ENCODE measurements at regions not wholly inside any gene's neighbourhood (a gene's known extent, or its start where the extent isn't known, plus 50 kb on each side); places are given as distances from the start of the nearest gene placed in this dataset.
"Not testable (repeated sequence)": the region's sequence is repeated elsewhere in the genome, so short reads cannot be mapped to it uniquely, and the experiment has no call there.

- ChIA-PET CTCF (interaction anchor here (0.6 kb wide), 1 partner anchor 61 kb away, joined by 7 read pairs; no protein-coding TSS in a partner anchor), POLR2A (no interaction called here)
- TF ChIP-seq BHLHE40 (IDR thresholded peaks at IDR 0.05; ENCODE audit: borderline replicate concordance) = no peak
- no peak for TF ChIP-seq TARDBP (IDR thresholded peaks at IDR 0.05)
- TF ChIP-seq SUZ12 (IDR thresholded peaks at IDR 0.05) = no peak
- no peak for TF ChIP-seq HDGF (IDR thresholded peaks at IDR 0.05; ENCODE audit: borderline replicate concordance)
- no peak for TF ChIP-seq ARNT (IDR thresholded peaks at IDR 0.05)
- no peak for TF ChIP-seq L3MBTL2 (conservative IDR thresholded peaks at IDR 0.05)
- TF ChIP-seq LEF1 (IDR thresholded peaks at IDR 0.05; ENCODE audit: borderline replicate concordance) = no peak
- no peak for TF ChIP-seq FOXA1 (IDR thresholded peaks at IDR 0.05)
- TF ChIP-seq PKNOX1 (IDR thresholded peaks at IDR 0.05) = no peak
- no peak for TF ChIP-seq ELF4 (IDR thresholded peaks at IDR 0.05)
- TF ChIP-seq SP1 (IDR thresholded peaks at IDR 0.05) = no peak
- no peak for DNase-seq (ENCODE audit: extremely low spot score)
Observed at GRCh38 chr18:38496222-38496793, 930.7 kb upstream of the CELF4 start.

- TF ChIP-seq SP1 (IDR thresholded peaks at IDR 0.05) (no peak), SUZ12 (IDR thresholded peaks at IDR 0.05) (no peak), ELF4 (IDR thresholded peaks at IDR 0.05) (no peak), TARDBP (IDR thresholded peaks at IDR 0.05) (no peak), ARNT (IDR thresholded peaks at IDR 0.05) (no peak), HDGF (IDR thresholded peaks at IDR 0.05; ENCODE audit: borderline replicate concordance) (no peak), CTBP1 (IDR thresholded peaks at IDR 0.05; ENCODE audit: borderline replicate concordance) (no peak), LEF1 (IDR thresholded peaks at IDR 0.05; ENCODE audit: borderline replicate concordance) (no peak), FOXA1 (IDR thresholded peaks at IDR 0.05) (no peak), FOXK2 (IDR thresholded peaks at IDR 0.05) (no peak), ZNF384 (IDR thresholded peaks at IDR 0.05) (no peak), PKNOX1 (IDR thresholded peaks at IDR 0.05) (no peak)
- ChIA-PET POLR2A (no interaction called here), CTCF (no interaction called here)
- no peak for DNase-seq (ENCODE audit: extremely low spot score)
Observed at GRCh38 chr18:38494065-38494464, 928.5 kb upstream of the CELF4 start.

GRCh38 chr18:38491195-38491594 lies 925.6 kb upstream of the CELF4 start:
- DNase-seq (ENCODE audit: extremely low spot score) = no peak
- TF ChIP-seq CTBP1 (IDR thresholded peaks at IDR 0.05; ENCODE audit: borderline replicate concordance) = no peak
- no peak for TF ChIP-seq BHLHE40 (IDR thresholded peaks at IDR 0.05; ENCODE audit: borderline replicate concordance)
- TF ChIP-seq ELF4 (IDR thresholded peaks at IDR 0.05) = no peak
- no peak for TF ChIP-seq LEF1 (IDR thresholded peaks at IDR 0.05; ENCODE audit: borderline replicate concordance)
- ChIA-PET POLR2A (no interaction called here), CTCF (interaction anchor here (0.5 kb wide), 1 partner anchor 54 kb away, joined by 3 read pairs; no protein-coding TSS in a partner anchor)

GRCh38 chr18:38489721-38490120 lies 924.1 kb upstream of the CELF4 start:
- DNase-seq (ENCODE audit: extremely low spot score); POLR2A ChIA-PET; CTCF ChIA-PET: not testable (repeated sequence)

- CTCF ChIA-PET = no interaction called here
- no peak for DNase-seq (ENCODE audit: extremely low spot score)
- POLR2A ChIA-PET = no interaction called here
- no peak for TF ChIP-seq FOXM1 (IDR thresholded peaks at IDR 0.05; ENCODE audit: borderline replicate concordance)
- TF ChIP-seq TARDBP (IDR thresholded peaks at IDR 0.05) = no peak
- no peak for TF ChIP-seq FOXA1 (IDR thresholded peaks at IDR 0.05)
- no peak for TF ChIP-seq SP1 (IDR thresholded peaks at IDR 0.05)
- no peak for TF ChIP-seq ELF4 (IDR thresholded peaks at IDR 0.05)
- TF ChIP-seq LEF1 (IDR thresholded peaks at IDR 0.05; ENCODE audit: borderline replicate concordance) = no peak
- no peak for TF ChIP-seq FOXK2 (IDR thresholded peaks at IDR 0.05)
- TF ChIP-seq SUZ12 (IDR thresholded peaks at IDR 0.05) = no peak
Observed at GRCh38 chr18:38487521-38487920, 921.9 kb upstream of the CELF4 start.

GRCh38 chr18:38483326-38483725 lies 917.7 kb upstream of the CELF4 start:
- TF ChIP-seq PKNOX1 (IDR thresholded peaks at IDR 0.05) (no peak), FOXK2 (IDR thresholded peaks at IDR 0.05) (no peak), NFRKB (IDR thresholded peaks at IDR 0.05) (no peak), SUZ12 (IDR thresholded peaks at IDR 0.05) (no peak), FOXM1 (IDR thresholded peaks at IDR 0.05; ENCODE audit: borderline replicate concordance) (no peak), TARDBP (IDR thresholded peaks at IDR 0.05) (no peak)
- POLR2A ChIA-PET = no interaction called here
- no peak for DNase-seq (ENCODE audit: extremely low spot score)
- CTCF ChIA-PET = no interaction called here

GRCh38 chr18:38481576-38481975 lies 916.0 kb upstream of the CELF4 start:
- POLR2A ChIA-PET = no interaction called here
- DNase-seq (ENCODE audit: extremely low spot score) = no peak

More at GRCh38 chr18:38481576-38481975, 916.0 kb upstream of the CELF4 start:
- CTCF ChIA-PET = no interaction called here
- TF ChIP-seq FOXA1 (IDR thresholded peaks at IDR 0.05) (no peak), L3MBTL2 (conservative IDR thresholded peaks at IDR 0.05) (no peak), SUZ12 (IDR thresholded peaks at IDR 0.05) (no peak), ELF4 (IDR thresholded peaks at IDR 0.05) (no peak), ZNF384 (IDR thresholded peaks at IDR 0.05) (no peak), SP1 (IDR thresholded peaks at IDR 0.05) (no peak), LEF1 (IDR thresholded peaks at IDR 0.05; ENCODE audit: borderline replicate concordance) (no peak), FOXK2 (IDR thresholded peaks at IDR 0.05) (no peak), PKNOX1 (IDR thresholded peaks at IDR 0.05) (no peak), BHLHE40 (IDR thresholded peaks at IDR 0.05; ENCODE audit: borderline replicate concordance) (no peak), NFRKB (IDR thresholded peaks at IDR 0.05) (no peak), HDGF (IDR thresholded peaks at IDR 0.05; ENCODE audit: borderline replicate concordance) (no peak), ARNT (IDR thresholded peaks at IDR 0.05) (no peak)

Measured in HEK293T (cell line).